D721Med (cell line): ENCODE measurements at regions not wholly inside any gene's neighbourhood (a gene's known extent, or its start where the extent isn't known, plus 50 kb on each side); places are given as distances from the start of the nearest gene placed in this dataset.

ENCODE experiments used
- DNase-seq: peaks from one replicate; pipeline ENCODE4 v3.0.0; 2011; ENCODE audit warnings: low spot score; ENCODE audit not compliant: insufficient read length
- FAIRE-seq: peaks from 2 replicates; lab custom pipeline; 2011; peaks lifted over from hg19 to GRCh38; lab: Jason Lieb, UNC
- TF ChIP-seq, protein P1 (sequence below): IDR thresholded peaks from 2 replicates; pipeline ENCODE4 v1.5.1; 2012; ENCODE audit warnings: mild to moderate bottlenecking, control low read depth; ENCODE audit not compliant: insufficient read depth; ENCODE audit errors: missing control alignments

GRCh38 chr6:134593442-134593841, 275.5 kb upstream of the SGK1 start:
- TF ChIP-seq, protein P1, sequence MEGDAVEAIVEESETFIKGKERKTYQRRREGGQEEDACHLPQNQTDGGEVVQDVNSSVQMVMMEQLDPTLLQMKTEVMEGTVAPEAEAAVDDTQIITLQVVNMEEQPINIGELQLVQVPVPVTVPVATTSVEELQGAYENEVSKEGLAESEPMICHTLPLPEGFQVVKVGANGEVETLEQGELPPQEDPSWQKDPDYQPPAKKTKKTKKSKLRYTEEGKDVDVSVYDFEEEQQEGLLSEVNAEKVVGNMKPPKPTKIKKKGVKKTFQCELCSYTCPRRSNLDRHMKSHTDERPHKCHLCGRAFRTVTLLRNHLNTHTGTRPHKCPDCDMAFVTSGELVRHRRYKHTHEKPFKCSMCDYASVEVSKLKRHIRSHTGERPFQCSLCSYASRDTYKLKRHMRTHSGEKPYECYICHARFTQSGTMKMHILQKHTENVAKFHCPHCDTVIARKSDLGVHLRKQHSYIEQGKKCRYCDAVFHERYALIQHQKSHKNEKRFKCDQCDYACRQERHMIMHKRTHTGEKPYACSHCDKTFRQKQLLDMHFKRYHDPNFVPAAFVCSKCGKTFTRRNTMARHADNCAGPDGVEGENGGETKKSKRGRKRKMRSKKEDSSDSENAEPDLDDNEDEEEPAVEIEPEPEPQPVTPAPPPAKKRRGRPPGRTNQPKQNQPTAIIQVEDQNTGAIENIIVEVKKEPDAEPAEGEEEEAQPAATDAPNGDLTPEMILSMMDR, result no peak
- FAIRE-seq (no peak), DNase-seq (no peak)

DNA sequence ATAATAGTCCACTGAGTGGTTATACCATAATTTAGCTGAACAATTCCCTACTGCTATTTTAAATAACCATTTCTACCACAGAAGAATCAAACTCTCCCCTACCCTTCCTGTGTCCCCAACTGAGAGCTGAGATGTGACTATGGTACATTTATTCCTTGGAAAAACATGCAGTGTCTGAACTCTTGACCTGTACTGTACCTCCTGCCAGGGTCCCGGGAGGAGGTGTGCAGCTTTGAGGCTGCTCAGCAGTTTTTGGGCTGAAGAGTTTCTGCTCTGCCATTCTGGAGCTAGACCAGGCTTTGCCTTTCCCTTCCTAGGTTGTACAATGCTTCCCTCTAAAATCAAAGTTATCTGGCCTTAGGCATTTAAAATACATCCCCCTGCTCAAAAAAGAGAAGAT, 275.1 kb upstream of the SGK1 start:
- DNase-seq (no peak), FAIRE-seq (no peak)
- TF ChIP-seq, protein P1, result no peak

DNA sequence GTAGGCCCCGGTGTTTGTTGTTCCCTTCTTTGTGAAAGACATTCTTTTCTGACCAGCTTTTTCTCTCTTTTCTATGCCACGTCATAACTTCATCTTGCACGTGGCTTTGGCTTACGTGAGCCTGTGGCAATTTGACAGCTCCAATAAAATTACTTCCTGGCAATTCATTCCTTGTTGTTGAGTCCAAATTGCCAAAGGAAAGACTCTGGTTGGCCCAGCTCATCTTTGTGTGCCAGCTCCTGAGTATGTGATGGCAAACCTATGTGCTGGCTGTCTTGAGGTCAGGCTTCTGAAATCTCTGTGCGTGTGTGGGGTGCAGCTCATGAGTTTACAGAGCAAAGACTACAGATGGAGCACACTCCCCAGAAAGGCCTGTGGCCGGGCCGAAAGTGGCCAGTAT, 272.5 kb upstream of the SGK1 start:
- TF ChIP-seq, protein P1, result no peak
- FAIRE-seq, result no peak
- no peak for DNase-seq

- no peak for DNase-seq
- TF ChIP-seq, protein P1, result no peak
- FAIRE-seq, result no peak
Measured at GRCh38 chr6:134590004-134590403, 272.1 kb upstream of the SGK1 start.

- TF ChIP-seq, protein P1, result no peak
- DNase-seq, result no peak
- FAIRE-seq, result no peak
Measured at GRCh38 chr6:134589512-134589911, 271.6 kb upstream of the SGK1 start.

DNA sequence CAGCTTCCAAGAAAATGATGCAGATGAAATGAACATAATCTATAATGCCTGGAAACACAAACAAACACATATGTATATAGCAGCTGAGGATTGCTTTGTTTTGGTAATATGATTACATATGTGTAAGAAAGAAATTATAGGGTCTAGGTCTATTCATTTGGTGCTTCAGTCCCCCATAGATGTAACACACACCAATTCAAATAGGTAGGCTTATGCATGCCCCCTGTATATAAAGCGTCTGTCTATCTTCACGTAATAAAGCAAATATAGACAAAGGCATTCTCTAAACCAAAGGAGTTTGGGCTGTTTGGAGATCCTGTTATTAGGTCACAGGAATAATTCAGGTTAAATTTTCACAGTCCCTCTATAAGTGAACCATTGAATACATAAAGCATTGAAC, 270.4 kb upstream of the SGK1 start:
- TF ChIP-seq, protein P1, result no peak
- FAIRE-seq (no peak), DNase-seq (no peak)

GRCh38 chr6:134585517-134585873, 267.6 kb upstream of the SGK1 start:
- TF ChIP-seq, protein P1, result no peak
- FAIRE-seq (no peak), DNase-seq (no peak)
